ENCODE measurements at regions not wholly inside any gene's neighbourhood (a gene's known extent, or its start where the extent isn't known, plus 50 kb on each side); places are given as distances from the start of the nearest gene placed in this dataset.

DNA sequence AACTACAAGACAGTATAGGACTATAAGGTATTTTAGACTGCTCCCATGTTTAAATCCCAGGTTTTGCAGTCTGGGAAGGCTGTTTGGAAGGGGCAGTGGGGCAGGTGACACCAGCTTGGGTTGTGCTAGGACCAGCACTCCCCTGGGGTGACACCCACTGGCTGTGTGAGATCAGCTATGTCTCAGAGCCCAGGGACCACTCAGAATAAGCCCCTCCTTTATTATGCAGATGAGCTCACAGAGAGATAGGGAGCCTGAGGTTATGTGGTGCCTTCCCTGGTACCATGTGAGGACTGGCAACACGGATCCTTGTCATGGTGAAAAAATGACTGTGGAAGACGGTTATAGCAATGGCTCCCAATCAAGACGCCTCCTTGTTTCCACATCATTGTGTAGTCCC, 71.0 kb downstream of the NENF start:
- TF ChIP-seq, protein P1, sequence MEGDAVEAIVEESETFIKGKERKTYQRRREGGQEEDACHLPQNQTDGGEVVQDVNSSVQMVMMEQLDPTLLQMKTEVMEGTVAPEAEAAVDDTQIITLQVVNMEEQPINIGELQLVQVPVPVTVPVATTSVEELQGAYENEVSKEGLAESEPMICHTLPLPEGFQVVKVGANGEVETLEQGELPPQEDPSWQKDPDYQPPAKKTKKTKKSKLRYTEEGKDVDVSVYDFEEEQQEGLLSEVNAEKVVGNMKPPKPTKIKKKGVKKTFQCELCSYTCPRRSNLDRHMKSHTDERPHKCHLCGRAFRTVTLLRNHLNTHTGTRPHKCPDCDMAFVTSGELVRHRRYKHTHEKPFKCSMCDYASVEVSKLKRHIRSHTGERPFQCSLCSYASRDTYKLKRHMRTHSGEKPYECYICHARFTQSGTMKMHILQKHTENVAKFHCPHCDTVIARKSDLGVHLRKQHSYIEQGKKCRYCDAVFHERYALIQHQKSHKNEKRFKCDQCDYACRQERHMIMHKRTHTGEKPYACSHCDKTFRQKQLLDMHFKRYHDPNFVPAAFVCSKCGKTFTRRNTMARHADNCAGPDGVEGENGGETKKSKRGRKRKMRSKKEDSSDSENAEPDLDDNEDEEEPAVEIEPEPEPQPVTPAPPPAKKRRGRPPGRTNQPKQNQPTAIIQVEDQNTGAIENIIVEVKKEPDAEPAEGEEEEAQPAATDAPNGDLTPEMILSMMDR (IDR thresholded peaks at IDR 0.05) = no peak
- TF ChIP-seq ZFX (IDR thresholded peaks at IDR 0.05; ENCODE audit: borderline replicate concordance) = no peak
